Hippocampal formation (tissue), 2 donors: ENCODE measurements at regions not wholly inside any gene's neighbourhood (a gene's known extent, or its start where the extent isn't known, plus 50 kb on each side); places are given as distances from the start of the nearest gene placed in this dataset.
A peak's percentile ranks its signal among the peaks of the same experiment; 100 is the strongest.

Experiments
- DNase-seq, 2 donors: peaks; one replicate each; lab custom pipeline; 2025; lab: John Stamatoyannopoulos, UW

DNA sequence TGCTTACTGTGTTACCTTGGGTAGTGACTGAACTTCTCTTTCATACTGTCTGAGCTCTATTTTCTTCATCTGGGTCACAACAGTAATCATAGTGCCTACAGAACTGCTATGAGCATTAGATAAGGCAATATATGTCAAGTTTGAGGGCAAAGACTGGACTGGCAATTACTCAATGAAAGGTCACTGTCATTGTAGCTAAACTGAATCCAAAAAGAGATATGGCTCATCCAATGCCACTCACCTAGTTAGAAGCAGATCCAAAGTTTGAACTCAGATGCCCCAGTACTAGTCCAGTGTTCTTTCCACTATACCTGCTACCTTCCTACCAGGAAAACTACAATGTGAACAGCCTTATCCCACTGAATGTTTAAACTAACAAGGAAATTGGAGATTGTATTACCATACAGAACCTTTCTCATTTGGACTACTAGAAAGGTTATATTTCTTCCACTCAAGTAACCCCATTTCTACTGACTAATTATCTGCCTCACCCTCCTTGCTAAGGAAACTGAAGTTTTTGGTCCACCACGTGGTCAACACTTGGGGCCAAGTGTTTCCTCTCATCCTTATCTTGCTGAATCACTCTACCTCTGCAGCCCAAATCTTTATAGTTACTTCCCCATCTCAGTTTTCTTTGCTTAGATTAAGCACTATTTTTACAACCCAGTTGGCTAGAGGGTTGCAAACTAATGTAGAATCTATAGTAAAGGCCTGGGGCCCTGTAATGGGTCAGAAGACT, 202.3 kb upstream of the LPP start:
- DNase-seq = no peak

DNA sequence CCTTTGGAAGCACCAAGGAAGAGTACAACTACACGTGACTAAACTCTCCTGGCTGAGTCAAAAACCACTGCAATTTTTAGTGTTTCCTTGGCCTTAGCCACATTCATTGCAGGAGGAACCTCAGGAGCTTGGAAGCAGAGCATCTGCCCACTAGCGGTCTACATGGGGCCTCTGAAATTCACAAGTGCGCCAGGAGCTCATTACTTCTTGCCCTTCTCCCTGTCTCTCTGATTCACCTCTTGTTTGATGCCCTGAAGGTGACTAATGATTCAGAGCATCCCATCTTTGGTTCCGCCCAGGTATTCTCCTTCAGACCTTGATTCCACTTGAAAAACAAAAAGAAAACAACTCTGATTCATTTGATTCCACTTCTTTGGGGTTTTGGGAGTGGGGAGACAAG, 201.1 kb upstream of the LPP start:
- DNase-seq = no peak

DNA sequence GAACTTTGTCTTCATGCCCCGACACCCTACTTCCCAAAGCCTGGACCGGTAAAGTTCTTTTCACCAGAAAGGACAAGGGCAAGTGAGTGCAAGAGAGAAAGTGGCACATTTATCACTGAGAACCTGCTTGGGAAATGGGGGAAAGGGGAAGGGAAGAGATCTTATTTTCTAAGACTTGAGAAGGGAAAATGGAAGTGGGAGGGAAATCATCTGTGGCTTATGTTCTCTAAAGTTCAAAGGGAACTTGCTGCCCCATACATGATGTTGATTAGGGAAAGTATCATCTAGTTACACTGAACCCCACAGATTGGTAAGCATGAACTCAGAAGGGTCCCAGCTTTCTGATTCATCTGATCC, 199.5 kb upstream of the LPP start:
- no peak for DNase-seq

DNA sequence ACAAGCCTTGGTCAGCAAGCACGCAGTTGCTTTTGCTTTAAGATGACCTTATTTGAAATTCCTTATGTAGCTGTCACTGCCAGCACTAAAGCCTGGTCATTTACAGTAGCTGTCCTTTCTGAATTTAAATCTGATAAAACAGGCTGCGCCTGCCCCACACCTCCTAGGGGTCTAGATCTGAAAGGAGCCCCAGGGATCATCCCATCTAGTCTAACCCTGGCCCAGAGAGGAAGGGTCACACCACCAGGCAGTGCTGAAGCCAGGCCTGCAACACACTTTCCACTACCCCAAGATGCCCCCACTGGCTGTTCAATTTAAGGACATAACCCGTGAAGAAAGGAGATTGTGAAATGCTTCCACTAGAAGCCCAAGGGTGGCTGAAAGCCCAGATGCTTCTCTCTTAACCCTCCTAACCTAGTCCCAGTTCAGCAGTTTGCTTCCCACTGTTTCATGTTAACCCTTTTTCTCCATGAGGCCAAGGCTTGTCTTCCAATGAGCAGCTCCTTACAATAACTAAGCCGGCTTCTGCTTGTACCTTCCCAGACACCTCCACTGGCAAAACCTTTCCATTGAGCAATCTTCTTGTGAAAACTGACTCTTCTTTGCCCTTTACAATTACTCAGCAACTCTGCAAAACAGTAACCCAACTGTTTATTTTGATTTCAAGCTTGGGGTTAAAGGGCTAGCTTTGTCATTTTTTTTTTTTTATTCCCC, 198.9 kb upstream of the LPP start:
- DNase-seq = no peak

DNA sequence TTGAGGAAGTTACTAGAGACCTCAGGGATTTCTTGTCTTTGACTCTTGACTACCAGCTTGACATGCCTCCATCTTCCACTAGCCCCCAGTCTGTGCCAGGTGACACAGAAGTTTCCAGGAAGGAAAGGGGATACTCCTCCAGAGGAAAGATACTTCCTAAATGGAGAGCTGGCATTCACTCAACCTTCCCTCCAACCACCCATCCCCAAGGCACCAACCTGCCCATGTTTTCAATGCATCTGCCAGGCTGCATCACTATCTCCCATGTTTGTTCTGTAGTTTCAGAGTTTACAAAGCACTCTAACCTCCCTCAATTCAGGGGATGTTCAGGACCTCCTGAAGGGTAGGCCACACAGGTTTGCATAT, 198.4 kb upstream of the LPP start:
- DNase-seq = no peak

DNA sequence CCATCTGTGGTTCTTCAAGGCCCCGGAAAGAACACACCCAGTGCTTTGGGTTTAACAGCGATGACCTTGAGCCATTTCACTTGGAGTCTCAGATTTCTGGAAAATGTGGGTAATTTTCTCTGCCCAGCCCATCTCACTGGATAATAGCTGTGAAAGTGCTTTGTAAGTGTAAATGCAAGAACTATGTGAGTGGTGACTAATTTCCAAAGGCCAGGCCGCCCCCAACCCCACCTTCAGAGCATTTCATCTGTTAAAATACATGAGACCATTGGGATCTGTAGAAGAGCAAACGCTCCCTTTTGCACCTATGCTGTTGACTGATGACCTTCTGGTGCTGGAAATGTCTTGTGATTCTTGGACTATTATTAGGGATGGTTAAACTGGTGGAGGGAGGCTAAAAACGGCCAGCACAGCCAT, 196.8 kb upstream of the LPP start:
- no peak for DNase-seq

DNA sequence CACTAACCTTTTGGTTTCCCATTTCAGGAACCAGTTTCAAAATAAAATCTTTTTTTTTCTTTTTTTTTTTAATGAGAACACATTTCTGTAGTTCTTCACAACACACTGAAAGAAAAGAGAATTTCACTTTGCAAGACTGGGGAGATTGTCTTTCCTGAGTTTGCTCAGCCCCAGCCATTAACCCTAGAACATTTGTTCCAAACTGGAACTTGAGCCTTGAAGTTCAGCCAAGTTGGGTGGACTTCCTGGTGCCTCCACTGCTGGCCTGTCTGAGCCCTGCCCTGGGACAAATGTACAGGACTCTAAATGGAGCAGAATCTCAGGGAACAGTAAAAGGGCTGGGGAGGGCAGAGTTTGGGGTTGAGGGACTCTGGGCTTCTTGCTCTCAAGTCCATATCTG, 196.4 kb upstream of the LPP start:
- no peak for DNase-seq

DNA sequence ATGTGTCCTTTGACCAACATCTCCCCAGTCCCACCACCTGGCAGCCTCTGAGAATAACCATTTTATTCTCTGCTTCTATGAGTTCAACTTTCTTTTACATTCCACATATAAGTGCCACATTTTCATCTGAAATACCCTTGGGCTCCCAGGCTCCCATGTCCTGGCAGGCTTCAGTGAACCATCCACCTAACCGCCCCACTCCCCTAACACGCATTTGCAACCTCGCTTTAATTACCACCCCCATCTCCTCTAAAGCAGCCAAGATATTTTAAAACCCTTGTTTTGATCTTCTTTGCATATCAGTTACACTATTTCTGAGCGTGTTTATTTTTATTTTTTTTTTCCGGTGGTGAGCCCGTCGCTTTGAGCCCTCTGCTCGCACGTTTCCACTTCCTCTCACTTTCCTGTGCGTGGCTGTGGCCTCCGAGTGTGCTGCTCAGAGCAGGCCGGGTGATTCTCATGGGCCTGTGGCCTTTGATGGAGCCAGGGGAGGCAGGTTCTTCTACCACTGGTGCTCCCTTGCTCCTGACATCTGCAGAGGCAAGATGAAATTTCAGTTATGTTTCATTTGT, 195.4 kb upstream of the LPP start:
- DNase-seq = no peak

DNA sequence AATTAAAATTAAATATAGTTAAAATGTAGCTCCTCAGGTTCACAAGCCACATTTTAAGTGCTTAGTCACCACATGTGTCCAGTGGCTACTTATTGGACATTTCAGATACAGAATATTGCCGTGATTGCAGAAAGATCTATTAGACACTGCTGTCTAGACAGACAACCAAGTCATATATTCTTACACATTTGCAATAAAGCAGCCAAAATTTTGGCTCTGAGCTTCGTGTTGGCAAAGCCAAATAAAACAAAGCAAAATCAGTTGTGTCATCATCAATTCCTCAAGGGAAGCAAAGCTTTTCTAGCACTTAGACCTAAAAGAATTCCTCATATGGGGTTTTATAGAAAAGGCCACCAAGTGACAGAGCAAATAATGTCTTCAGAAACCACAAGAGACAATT, 193.1 kb upstream of the LPP start:
- DNase-seq = no peak

DNA sequence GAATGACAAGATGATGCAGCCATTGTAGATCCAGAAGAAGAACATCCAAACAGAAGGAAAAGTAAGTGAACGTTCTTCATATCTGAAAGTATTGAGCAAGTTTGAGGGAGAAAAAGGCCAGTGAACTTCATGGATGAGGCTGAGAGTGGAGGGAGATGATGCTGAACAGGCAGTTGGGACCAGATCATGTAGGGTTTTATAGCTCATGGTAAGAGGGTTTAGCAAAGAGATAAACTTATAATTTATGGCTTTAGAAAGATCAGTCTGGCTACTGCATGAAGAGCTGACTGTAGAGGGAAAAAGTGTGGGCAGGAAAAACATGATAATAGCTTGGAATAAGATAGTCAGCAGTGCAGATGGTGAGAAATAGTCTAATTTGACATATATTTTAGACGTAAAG, 192.6 kb upstream of the LPP start:
- DNase-seq = no peak

DNA sequence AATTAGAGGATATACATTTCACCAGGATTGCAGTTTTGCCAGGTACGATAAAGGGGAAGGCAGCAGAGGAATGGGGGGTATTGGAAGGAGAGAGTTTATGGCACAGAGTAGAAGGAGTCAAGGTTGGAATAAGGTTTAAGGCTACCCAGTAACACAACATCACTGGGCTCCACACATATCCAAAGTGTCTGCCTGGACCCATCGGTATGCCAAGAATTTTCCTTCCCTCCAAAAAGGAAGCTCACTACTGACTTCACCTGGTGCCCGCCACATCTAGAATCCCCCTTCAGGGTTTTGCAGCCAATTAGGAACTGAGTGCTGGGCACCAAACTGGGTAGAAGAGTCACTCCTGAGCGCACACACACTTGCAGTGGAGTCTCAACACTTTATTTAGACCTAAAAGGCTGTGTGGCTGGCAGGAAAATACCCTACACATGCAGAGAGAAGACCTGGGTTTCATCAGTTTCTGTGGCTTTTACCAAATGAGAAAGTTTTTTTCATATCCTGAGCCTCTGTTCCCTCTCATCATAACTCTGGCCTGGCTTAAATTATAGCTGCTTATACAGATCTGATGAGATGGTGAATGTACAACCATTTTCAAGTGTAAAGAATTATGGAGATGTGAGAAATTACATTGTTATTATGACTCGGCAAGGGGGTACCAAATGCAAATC, 190.8 kb upstream of the LPP start:
- DNase-seq = no peak

DNA sequence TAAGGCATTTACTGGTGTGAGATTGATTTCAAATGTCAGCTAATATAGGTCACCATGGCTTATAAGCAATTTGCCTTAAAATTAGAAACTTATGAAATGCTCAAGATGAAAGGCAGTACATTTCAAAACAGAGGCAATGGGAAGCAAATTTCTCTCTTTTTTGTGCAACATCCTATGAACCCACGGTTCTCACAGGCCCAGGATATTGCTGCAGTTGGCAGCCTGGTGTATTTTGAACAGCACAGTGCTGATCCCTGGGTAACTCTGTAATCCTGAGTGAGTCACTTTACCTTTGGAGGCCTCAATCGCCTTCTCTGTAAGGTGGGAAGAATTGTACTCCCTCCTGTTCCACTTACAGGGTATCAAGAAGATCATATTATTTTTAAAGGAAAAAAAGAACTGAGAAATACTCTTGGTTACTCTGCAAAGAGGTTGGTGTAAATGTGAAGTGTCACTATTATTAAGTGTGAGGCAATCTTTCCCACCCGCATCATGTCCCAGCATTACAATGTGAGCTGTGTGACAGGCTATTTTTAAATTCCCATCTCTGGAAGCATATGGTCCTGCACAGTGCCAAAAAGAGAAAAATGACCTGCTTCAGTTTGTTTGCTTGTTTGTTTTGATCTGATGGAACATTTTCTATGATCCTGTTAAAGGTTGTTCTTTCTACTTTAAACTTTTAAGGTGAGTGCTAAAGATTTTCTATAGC, 190.1 kb upstream of the LPP start:
- DNase-seq = no peak

DNA sequence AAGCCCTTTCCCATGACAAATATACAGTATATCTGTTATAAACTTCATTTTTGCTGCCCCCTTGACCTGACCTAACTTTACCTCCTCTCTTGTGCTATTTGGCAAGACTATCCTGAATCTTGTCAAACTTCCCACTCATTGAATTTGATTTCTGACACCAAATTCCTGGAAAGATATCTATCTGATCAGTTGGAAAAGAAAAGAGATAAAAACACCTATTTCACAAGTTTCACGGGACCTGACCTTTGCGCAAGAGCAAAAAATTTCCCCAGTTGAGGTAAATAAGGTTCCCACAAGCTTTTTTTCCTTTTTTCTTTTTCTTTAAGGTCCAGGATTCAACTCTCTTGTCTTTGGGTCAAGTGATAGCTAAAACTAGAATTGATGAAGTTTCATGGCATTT, 189.2 kb upstream of the LPP start:
- DNase-seq = no peak

DNA sequence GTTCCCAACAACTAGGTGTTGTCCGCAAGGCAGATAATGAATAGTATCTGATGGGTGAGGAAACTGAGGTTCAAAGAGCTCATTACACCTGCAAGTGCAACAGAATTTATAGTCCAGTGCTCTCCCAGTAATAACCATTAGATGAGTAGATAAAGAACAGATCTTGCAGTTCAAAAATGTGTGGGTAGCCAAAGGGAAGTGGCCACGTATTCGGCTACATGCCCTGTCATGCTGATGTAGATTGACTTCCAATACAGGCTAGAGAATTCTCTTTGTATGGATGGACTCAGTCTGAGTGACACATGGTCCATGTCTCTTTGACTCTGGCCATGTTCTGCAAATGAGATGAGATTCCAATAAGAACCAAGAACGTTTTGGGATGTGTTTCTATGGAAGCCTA, 187.9 kb upstream of the LPP start:
- no peak for DNase-seq

DNA sequence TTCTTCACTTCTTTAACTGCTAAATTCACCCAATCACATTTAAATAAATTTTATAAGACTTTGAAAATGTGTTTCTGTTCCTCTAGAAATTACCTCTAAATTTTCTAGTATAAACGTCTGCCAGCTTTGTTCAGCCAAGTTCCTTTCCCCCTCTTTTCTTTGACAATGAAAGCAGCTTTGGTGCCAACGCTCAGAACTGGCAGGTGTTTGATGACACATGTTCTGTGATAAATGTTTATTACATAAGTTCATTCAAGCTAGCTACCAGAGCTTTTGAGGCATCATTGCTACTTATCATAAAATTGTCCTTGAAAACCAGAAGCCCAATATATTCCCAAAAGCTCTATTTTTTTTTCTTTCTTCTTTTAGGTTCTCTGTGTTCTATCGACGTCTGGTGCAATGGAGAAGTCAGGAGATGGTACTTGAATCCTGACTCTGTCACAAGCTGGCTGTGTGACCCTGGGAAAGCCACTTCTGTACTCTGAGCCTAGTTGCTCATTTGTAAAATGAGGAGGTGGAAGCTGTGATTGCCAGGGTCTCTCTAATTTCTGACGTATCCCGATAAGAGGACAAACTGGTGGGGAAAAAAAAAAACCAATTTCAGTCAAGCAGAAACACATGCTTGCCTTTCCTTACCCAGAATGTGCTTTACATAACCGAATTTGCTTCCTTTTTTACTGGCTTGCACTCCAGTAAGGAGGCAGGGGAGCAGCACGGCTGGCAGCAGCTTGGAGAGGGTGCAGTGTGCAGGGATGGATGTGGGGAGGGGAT, 187.1 kb upstream of the LPP start:
- peak in 1 of 2 donors; percentile 30 for DNase-seq

DNA sequence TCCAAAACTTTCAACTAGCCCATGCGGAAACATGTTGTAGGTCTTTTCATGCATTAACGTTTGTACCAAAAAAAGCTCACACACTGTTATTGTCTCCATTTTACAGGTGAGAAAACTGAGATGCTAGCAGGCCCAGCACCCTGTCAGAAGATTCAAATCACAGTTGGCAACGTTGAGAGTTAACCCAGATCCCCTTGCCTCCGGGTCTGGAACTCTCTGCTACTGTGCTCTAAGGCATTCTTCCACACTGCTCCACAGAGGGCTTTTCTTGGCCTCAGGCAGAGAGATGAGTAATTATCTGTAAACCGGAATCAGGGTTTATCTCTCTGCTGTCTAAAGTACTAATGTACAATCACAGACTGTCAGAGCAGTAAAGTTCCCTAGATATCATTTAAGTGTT, 186.0 kb upstream of the LPP start:
- no peak for DNase-seq

DNA sequence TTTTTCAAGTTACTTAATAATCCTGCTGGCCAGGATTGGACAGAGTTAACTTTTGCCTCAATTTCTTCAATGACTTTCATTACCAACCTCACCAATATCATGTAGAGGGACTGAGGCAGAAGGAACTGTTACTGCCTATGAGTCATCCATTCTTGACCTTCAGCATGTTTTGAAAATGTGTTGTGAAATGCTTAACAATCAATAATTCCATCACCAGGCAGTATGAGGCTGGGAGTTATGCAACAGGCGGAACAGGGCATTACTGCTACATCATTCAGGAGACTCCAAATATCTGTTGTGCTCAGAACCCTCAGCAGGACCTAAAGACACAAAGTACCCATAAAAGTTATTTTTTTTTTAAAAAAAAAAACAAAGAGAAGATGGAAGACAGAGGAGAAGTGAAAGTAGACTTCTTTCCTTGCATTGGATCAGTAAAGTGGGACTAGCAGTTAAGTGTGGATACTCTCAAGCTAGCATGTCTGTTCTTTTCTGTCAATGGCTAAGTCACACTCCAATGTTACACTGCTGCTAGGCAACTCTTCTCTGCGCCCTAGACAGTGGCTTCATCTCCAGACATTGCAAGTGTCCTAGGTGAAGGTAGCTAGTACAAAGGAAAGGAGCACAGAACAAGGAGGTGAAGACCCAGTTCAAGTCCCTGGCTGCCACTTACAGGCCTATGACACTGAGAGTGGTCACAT, 184.9 kb upstream of the LPP start:
- no peak for DNase-seq

DNA sequence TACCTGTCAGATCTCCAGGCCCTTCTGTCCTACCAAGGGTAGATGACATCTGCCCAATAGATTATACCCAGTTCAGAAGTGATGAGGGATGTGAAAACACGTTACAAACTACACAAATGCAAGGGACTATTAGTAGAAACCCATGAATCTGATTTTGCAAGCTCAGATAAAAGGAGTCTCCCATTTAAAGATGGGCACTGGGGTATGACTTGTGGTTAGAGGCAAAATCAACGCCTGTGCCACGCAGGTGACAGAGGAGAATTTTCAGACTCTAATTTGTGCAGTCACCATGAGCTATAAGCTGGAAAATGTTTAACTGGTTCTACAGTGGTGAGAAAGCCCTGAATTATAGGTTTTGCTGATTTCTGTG, 184.4 kb upstream of the LPP start:
- DNase-seq = no peak

DNA sequence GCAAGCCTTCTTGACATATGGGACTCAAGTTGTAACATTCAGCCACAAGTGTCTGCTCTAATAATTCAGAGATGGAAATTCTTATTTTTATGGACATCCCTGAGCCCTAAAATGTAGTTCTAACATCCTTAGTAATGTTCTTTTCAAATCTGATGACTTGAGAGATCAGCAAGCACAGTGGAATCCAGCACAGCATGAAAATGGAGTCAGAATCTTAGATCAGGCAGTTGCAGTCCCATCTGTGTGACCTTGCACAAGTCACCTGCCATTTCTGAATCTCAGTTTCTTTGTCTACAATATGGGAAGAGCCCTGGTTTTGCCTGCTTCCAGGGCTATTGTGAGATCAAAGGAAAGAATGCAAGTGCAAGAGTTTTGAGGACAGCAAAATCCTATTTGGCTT, 183.9 kb upstream of the LPP start:
- no peak for DNase-seq

DNA sequence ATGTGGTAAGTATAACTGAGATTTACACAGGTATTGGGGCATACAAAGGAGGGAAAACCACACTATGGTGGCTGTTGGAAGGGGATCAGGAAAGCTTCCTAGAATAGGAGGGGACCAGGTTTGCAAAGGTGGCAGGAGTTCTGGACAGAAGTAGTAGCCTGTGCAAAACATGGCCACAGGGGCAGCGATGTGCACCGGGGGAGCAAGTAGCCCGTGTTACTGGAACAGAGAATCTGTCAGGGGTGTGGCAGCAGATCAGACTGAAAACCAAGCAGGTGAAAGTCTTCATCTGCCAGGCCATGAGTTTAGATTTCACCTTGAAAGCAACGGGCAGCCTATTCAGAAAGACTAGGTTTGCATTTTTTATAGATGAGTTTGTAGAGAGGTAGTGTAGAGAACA, 182.3 kb upstream of the LPP start:
- no peak for DNase-seq

DNA sequence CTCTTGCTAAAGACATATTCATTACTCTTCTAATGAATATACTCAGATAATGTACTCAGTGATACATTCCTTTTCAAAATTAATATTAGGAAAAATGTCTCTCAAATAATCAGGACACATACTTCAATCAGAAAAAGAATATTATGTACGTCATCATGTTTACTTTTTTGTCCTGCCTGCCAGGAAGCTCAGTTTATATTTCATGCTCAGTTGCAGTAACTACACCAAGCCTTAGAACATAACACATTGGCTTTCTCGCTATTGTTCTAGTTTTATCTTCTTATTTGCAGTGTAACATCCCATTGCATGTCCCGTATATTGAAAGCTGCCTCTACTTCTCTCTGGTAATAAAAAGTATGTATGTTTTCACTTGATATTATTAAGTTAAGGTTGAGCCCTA, 181.5 kb upstream of the LPP start:
- no peak for DNase-seq
